Activated T-helper 17 cell treated with anti-CD3 and anti-CD28 coated beads, Interleukin-2, amount 50 U/mL, for 72 hours (primary cell): ENCODE measurements at regions not wholly inside any gene's neighbourhood (a gene's known extent, or its start where the extent isn't known, plus 50 kb on each side); places are given as distances from the start of the nearest gene placed in this dataset.

Experiments
- ATAC-seq: fragments of 150-1000 bp; cut with Tn5 transposase; replicated peaks from 2 replicates; pipeline ENCODE4 v1.10.0; 2021; ENCODE audit warnings: mild to moderate bottlenecking, moderate library complexity
- H3K27ac Mint-ChIP-seq: one replicate; pipeline ENCODE4 v1.8.0; 2022; ENCODE audit warnings: mixed read lengths
- H3K27me3 Mint-ChIP-seq: one replicate; pipeline ENCODE4 v1.8.0; 2022; ENCODE audit warnings: mixed read lengths
- H3K36me3 Mint-ChIP-seq: one replicate; pipeline ENCODE4 v1.8.0; 2022; ENCODE audit warnings: low read depth, mild to moderate bottlenecking, mixed read lengths
- H3K4me1 Mint-ChIP-seq: one replicate; pipeline ENCODE4 v1.8.0; 2022; ENCODE audit warnings: mixed read lengths
- H3K4me3 Mint-ChIP-seq: one replicate; pipeline ENCODE4 v1.8.0; 2022; ENCODE audit warnings: mild to moderate bottlenecking, mixed read lengths
- H3K9me3 Mint-ChIP-seq: one replicate; pipeline ENCODE4 v1.8.0; 2022; ENCODE audit warnings: mixed read lengths

GRCh38 chr13:104160536-104160935, 1094.3 kb upstream of the SLC10A2 start:
- no peaks in the 10 kb centered on the region for H3K4me1 Mint-ChIP-seq

GRCh38 chr13:104143760-104144416, 1077.7 kb upstream of the SLC10A2 start:
- no peaks in the 10 kb centered on the region for H3K4me1 Mint-ChIP-seq
- H3K27me3 Mint-ChIP-seq = no peaks in the 10 kb centered on the region
- ATAC-seq = no peak
- H3K9me3 Mint-ChIP-seq = peaks cover 13% of the 10 kb centered on the region
- H3K36me3 Mint-ChIP-seq = no peaks in the 10 kb centered on the region
- H3K4me3 Mint-ChIP-seq = no peak overlapping the region
- no peak overlapping the region for H3K27ac Mint-ChIP-seq

More at GRCh38 chr13:104160536-104160935, 1094.3 kb upstream of the SLC10A2 start:
- Mint-ChIP-seq H3K9me3 (peaks cover 4% of the 10 kb centered on the region), H3K36me3 (no peaks in the 10 kb centered on the region), H3K27ac (no peak overlapping the region), H3K4me3 (no peak overlapping the region), H3K27me3 (no peaks in the 10 kb centered on the region)
- ATAC-seq = no peak

- ATAC-seq = no peak
- Mint-ChIP-seq H3K9me3 (peaks cover 3% of the 10 kb centered on the region), H3K4me3 (no peak overlapping the region)
These were observed 1074.3 kb upstream of the SLC10A2 start for GRCh38 chr13:104140552-104140951.

GRCh38 chr13:104137416-104137815, 1071.2 kb upstream of the SLC10A2 start:
- Mint-ChIP-seq H3K9me3 (peaks cover 5% of the 10 kb centered on the region), H3K4me3 (no peak overlapping the region), H3K4me1 (no peaks in the 10 kb centered on the region), H3K36me3 (no peaks in the 10 kb centered on the region), H3K27ac (no peak overlapping the region), H3K27me3 (no peaks in the 10 kb centered on the region)
- no peak for ATAC-seq

More at GRCh38 chr13:104140552-104140951, 1074.3 kb upstream of the SLC10A2 start:
- Mint-ChIP-seq H3K27ac (no peak overlapping the region), H3K4me1 (no peaks in the 10 kb centered on the region), H3K27me3 (no peaks in the 10 kb centered on the region), H3K36me3 (no peaks in the 10 kb centered on the region)

- H3K27ac Mint-ChIP-seq = no peak overlapping the region
- H3K4me3 Mint-ChIP-seq = no peak overlapping the region
- no peak for ATAC-seq
- peaks cover 5% of the 10 kb centered on the region for H3K9me3 Mint-ChIP-seq
- H3K36me3 Mint-ChIP-seq = no peaks in the 10 kb centered on the region
- H3K4me1 Mint-ChIP-seq = no peaks in the 10 kb centered on the region
- H3K27me3 Mint-ChIP-seq = no peaks in the 10 kb centered on the region
These were observed 1066.6 kb upstream of the SLC10A2 start for GRCh38 chr13:104132849-104133248.

GRCh38 chr13:104114101-104114500, 1047.9 kb upstream of the SLC10A2 start:
- ATAC-seq = no peak
- Mint-ChIP-seq H3K27me3 (no peaks in the 10 kb centered on the region), H3K27ac (no peak overlapping the region), H3K4me3 (no peak overlapping the region), H3K9me3 (peaks cover 8% of the 10 kb centered on the region), H3K36me3 (no peaks in the 10 kb centered on the region), H3K4me1 (no peaks in the 10 kb centered on the region)

GRCh38 chr13:104111031-104111430, 1044.8 kb upstream of the SLC10A2 start:
- Mint-ChIP-seq H3K27ac (no peak overlapping the region), H3K27me3 (no peaks in the 10 kb centered on the region), H3K36me3 (no peaks in the 10 kb centered on the region), H3K9me3 (peaks cover 14% of the 10 kb centered on the region), H3K4me1 (no peaks in the 10 kb centered on the region), H3K4me3 (no peak overlapping the region)
- no peak for ATAC-seq

- Mint-ChIP-seq H3K27ac (no peak overlapping the region), H3K4me3 (no peak overlapping the region), H3K9me3 (peaks cover 10% of the 10 kb centered on the region), H3K36me3 (no peaks in the 10 kb centered on the region), H3K27me3 (no peaks in the 10 kb centered on the region), H3K4me1 (no peaks in the 10 kb centered on the region)
- no peak for ATAC-seq
These were observed 1040.6 kb upstream of the SLC10A2 start for GRCh38 chr13:104106705-104107393.

- H3K4me1 Mint-ChIP-seq = no peaks in the 10 kb centered on the region
- H3K4me3 Mint-ChIP-seq = no peak overlapping the region
- no peak overlapping the region for H3K27ac Mint-ChIP-seq
- peaks cover 10% of the 10 kb centered on the region for H3K9me3 Mint-ChIP-seq
- no peaks in the 10 kb centered on the region for H3K27me3 Mint-ChIP-seq
- no peaks in the 10 kb centered on the region for H3K36me3 Mint-ChIP-seq
- no peak for ATAC-seq
These were observed 1039.5 kb upstream of the SLC10A2 start for GRCh38 chr13:104105418-104106355.

GRCh38 chr13:104099750-104100149, 1033.5 kb upstream of the SLC10A2 start:
- no peak for ATAC-seq
- H3K27me3 Mint-ChIP-seq = no peaks in the 10 kb centered on the region
- H3K27ac Mint-ChIP-seq = no peak overlapping the region
- no peaks in the 10 kb centered on the region for H3K4me1 Mint-ChIP-seq
- H3K36me3 Mint-ChIP-seq = no peaks in the 10 kb centered on the region
- H3K9me3 Mint-ChIP-seq = peaks cover 17% of the 10 kb centered on the region
- H3K4me3 Mint-ChIP-seq = no peak overlapping the region

GRCh38 chr13:104098421-104098820, 1032.2 kb upstream of the SLC10A2 start:
- no peaks in the 10 kb centered on the region for H3K27me3 Mint-ChIP-seq
- no peak overlapping the region for H3K4me3 Mint-ChIP-seq
- ATAC-seq = no peak
- no peak overlapping the region for H3K27ac Mint-ChIP-seq
- peaks cover 19% of the 10 kb centered on the region for H3K9me3 Mint-ChIP-seq
- no peaks in the 10 kb centered on the region for H3K36me3 Mint-ChIP-seq
- no peaks in the 10 kb centered on the region for H3K4me1 Mint-ChIP-seq

- Mint-ChIP-seq H3K9me3 (peaks cover 19% of the 10 kb centered on the region), H3K27ac (no peak overlapping the region), H3K27me3 (no peaks in the 10 kb centered on the region), H3K36me3 (no peaks in the 10 kb centered on the region), H3K4me1 (no peaks in the 10 kb centered on the region), H3K4me3 (no peak overlapping the region)
- no peak for ATAC-seq
These were observed 1020.5 kb upstream of the SLC10A2 start for GRCh38 chr13:104086759-104087158.

GRCh38 chr13:104086210-104086609, 1020.0 kb upstream of the SLC10A2 start:
- Mint-ChIP-seq H3K27ac (no peak overlapping the region), H3K4me1 (no peaks in the 10 kb centered on the region), H3K4me3 (no peak overlapping the region), H3K36me3 (no peaks in the 10 kb centered on the region), H3K9me3 (peaks cover 19% of the 10 kb centered on the region), H3K27me3 (no peaks in the 10 kb centered on the region)
- ATAC-seq = no peak

GRCh38 chr13:104085611-104086010, 1019.4 kb upstream of the SLC10A2 start:
- Mint-ChIP-seq H3K4me1 (no peaks in the 10 kb centered on the region), H3K9me3 (peaks cover 19% of the 10 kb centered on the region), H3K27ac (no peak overlapping the region), H3K27me3 (no peaks in the 10 kb centered on the region), H3K36me3 (no peaks in the 10 kb centered on the region), H3K4me3 (no peak overlapping the region)
- no peak for ATAC-seq
